Body of pancreas (tissue), 4 donors: ENCODE measurements at regions not wholly inside any gene's neighbourhood (a gene's known extent, or its start where the extent isn't known, plus 50 kb on each side); places are given as distances from the start of the nearest gene placed in this dataset.

ENCODE experiments used
- ATAC-seq: fragments of 150-250 bp; one replicate; pipeline ENCODE4 v1.9.1; 2016
- DNase-seq, 4 donors: peaks; one replicate each; pipeline ENCODE4 v3.0.0-alpha.2; 2019
- H3K27ac ChIP-seq, 4 donors: fragments of 200-600 bp; sonication (generic); 1 replicate in 3 of 4; 2 replicates in 1 of 4; pipeline versions ENCODE4 v1.5.1 to v1.6.1; 2016 to 2019; ENCODE audit warnings: mild to moderate bottlenecking in 1 of 4, mixed read lengths in 1 of 4, moderate library complexity in 1 of 4
- H3K27me3 ChIP-seq, 2 donors: fragments of 200-600 bp; sonication (generic); one replicate each; pipeline ENCODE4 v1.6.0; 2016; ENCODE audit warnings: mild to moderate bottlenecking in 1 of 2
- H3K36me3 ChIP-seq, 2 donors: fragments of 200-600 bp; sonication (generic); replicated peaks in 1 of 2; 2 replicates each; pipeline ENCODE4 v1.5.1; 2016; ENCODE audit warnings: low read depth in 2 of 2; ENCODE audit not compliant: insufficient read depth in 1 of 2
- H3K4me1 ChIP-seq: fragments of 200-600 bp; sonication (generic); one replicate; pipeline ENCODE4 v1.6.0; 2016
- H3K4me3 ChIP-seq, 2 donors: fragments of 200-600 bp; sonication (generic); 1 replicate in 1 of 2; 2 replicates in 1 of 2; pipeline ENCODE4 v1.5.1; 2016 to 2019
- H3K9me3 ChIP-seq, 3 donors: fragments of 200-600 bp; sonication (generic); 1 replicate in 2 of 3; 2 replicates in 1 of 3; pipeline ENCODE4 v1.5.1; 2016
- POLR2A ChIP-seq, 3 donors: fragments of 450-650 bp; IDR thresholded peaks; one replicate each; pipeline ENCODE4 v1.6.1; 2016; ENCODE audit warnings: antibody characterized with exemption in 3 of 3, mild to moderate bottlenecking in 2 of 3
- WGBS, 2 donors: methylation state at CpG; one replicate each; pipeline ENCODE4 v1.1.5; 2017; 5-methylcytosine and 5-hydroxymethylcytosine counted together
- intact Hi-C: fragments of 100-400 bp; cut with DNase I; formaldehyde crosslinking; loops from one replicate; pipeline ENCODE4 v1.15.1; 2023
- TF ChIP-seq, protein P1 (sequence below), 7 experiments: fragments of 450-650 bp in 4 of 7; fragments of 200-600 bp in 3 of 7; sonication (generic) in 3 of 7; IDR thresholded peaks; one replicate each; pipeline ENCODE4 v1.5.1; 2016 to 2019; ENCODE audit warnings: antibody characterized with exemption in 7 of 7

DNA sequence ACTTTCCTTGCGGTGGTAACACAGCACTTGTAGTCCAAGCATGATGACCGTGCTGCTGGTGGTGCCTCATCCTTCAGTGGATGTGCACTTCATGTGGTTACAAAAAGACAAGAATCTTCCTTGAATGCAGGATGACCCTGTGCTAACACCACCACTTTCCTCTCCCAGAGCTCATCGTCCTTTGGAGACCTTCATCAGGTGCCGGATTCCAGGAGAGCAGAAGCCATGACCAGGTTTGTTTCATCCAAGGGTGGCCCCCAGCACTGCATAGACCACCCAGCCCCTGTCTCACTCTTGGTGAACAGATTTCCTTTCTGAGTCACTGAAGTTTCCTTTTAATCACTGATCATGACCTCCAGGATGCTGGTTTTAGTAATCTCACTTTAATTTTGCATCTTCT is 101.2 kb upstream of the SYNDIG1 start:
- Histone ChIP-seq H3K27ac (no peak overlapping the region), H3K9me3 (no peaks in the 10 kb centered on the region), H3K36me3 (no peaks in the 10 kb centered on the region), H3K4me3 (no peak overlapping the region), H3K4me1 (no peaks in the 10 kb centered on the region), H3K27me3 (no peaks in the 10 kb centered on the region)
- DNase-seq (no peak), ATAC-seq (no peak)
- WGBS, 2 donors: 58 to 82% methylated on average over 4 of the region's 4 CpGs
- no peak for TF ChIP-seq POLR2A (IDR thresholded peaks at IDR 0.05)
- TF ChIP-seq, protein P1, sequence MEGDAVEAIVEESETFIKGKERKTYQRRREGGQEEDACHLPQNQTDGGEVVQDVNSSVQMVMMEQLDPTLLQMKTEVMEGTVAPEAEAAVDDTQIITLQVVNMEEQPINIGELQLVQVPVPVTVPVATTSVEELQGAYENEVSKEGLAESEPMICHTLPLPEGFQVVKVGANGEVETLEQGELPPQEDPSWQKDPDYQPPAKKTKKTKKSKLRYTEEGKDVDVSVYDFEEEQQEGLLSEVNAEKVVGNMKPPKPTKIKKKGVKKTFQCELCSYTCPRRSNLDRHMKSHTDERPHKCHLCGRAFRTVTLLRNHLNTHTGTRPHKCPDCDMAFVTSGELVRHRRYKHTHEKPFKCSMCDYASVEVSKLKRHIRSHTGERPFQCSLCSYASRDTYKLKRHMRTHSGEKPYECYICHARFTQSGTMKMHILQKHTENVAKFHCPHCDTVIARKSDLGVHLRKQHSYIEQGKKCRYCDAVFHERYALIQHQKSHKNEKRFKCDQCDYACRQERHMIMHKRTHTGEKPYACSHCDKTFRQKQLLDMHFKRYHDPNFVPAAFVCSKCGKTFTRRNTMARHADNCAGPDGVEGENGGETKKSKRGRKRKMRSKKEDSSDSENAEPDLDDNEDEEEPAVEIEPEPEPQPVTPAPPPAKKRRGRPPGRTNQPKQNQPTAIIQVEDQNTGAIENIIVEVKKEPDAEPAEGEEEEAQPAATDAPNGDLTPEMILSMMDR (IDR thresholded peaks at IDR 0.05): no peak
- intact Hi-C loops: no loop called here

DNA sequence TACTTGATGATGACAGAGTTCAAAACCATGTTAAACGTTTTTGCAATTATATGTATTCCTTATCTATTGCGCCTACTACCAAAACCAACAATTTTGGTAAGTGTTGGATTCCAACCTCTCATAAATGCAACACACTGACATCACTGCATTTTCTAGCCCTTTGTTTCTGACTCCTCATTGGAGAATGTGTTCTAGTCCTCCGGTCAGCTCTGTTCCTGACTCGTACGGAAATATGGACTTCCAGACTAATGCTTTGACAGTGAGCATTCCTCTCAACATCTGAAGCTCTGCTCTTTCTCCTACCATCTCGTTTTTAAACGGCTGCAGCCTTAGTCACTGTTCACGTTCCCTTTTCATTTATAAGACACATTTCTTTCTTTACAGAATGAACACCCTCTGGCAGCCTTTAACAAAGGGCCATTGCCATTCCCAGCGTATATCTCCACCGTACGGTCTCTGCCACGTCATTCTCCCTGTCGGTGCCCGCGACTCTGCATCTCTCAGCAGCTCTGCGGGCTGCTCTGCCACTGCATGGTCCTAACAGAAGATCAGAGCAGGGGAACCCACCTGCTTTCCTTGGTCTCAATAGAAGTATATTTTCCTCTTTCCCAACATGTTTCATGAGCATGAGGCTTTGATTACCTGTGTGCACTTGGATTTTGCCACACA is 103.0 kb upstream of the SYNDIG1 start:
- no peak for ATAC-seq
- Histone ChIP-seq H3K27ac (no peak overlapping the region), H3K9me3 (peaks cover 0 to 8% (median 0%) of the 10 kb centered on the region in 3 donors), H3K4me1 (no peaks in the 10 kb centered on the region), H3K36me3 (no peaks in the 10 kb centered on the region), H3K27me3 (no peaks in the 10 kb centered on the region), H3K4me3 (no peak overlapping the region)
- TF ChIP-seq, protein P1 (IDR thresholded peaks at IDR 0.05): no peak
- no peak for TF ChIP-seq POLR2A (IDR thresholded peaks at IDR 0.05)
- WGBS, 2 donors: 76 to 78% methylated on average over 16 of the region's 16 CpGs
- intact Hi-C loops: no loop called here
- no peak for DNase-seq

DNA sequence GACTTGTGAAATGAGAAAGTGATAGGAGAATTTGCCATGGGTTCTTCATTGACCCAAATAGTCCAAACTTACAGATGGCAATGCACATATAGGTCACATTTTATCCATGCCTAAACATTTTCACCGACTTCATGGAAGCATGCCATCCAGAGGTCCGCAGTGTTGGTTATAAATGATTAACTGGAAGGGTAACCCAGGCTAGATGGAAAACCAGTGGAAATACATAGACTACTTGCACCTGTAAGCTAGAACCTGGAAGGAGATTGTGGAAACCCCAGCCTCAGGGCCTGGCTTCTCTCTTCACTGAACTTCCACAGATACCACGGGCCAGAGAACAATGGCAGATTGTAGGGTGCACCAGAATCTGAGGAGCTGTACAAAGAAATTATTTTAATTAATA is 103.8 kb upstream of the SYNDIG1 start:
- WGBS, 2 donors: 23 to 34% methylated on average over 3 of the region's 3 CpGs
- ATAC-seq (no peak), DNase-seq (no peak)
- intact Hi-C loops: no loop called here
- no peak for TF ChIP-seq POLR2A (IDR thresholded peaks at IDR 0.05)
- TF ChIP-seq, protein P1 (IDR thresholded peaks at IDR 0.05): no peak
- Histone ChIP-seq H3K4me1 (no peaks in the 10 kb centered on the region), H3K27ac (no peak overlapping the region), H3K9me3 (peaks cover 0 to 8% (median 0%) of the 10 kb centered on the region in 3 donors), H3K36me3 (no peaks in the 10 kb centered on the region), H3K27me3 (no peaks in the 10 kb centered on the region), H3K4me3 (no peak overlapping the region)

DNA sequence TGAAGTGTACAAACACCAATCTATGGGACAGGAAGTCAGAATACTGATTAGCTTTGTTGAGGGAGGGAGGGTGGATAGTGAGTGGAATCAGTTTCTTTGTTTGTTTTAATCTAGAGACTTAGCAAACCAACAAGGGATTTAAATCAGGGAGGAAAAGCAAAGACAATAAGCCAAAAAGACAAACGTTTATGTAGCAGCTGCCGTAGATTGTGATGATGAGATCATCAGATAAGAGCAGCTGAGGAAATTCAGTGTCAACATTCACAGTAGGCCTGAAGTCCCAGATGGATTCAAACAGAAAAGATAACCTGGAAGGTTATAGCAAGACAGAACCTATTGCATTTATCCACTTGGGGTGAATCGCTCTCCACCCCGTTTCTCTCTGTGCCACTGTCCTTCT is 104.9 kb upstream of the SYNDIG1 start:
- H3K27me3 ChIP-seq: no peaks in the 10 kb centered on the region
- H3K27ac ChIP-seq: no peak overlapping the region
- TF ChIP-seq POLR2A (IDR thresholded peaks at IDR 0.05): no peak
- TF ChIP-seq, protein P1 (IDR thresholded peaks at IDR 0.05): no peak
- peaks cover 0 to 8% (median 0%) of the 10 kb centered on the region in 3 donors for H3K9me3 ChIP-seq
- H3K4me1 ChIP-seq: no peaks in the 10 kb centered on the region
- intact Hi-C loops: no loop called here
- ATAC-seq (no peak), DNase-seq (no peak)
- H3K36me3 ChIP-seq: no peaks in the 10 kb centered on the region
- H3K4me3 ChIP-seq: no peak overlapping the region
- 43% methylated on average over 4 of the region's 4 CpGs for WGBS, 2 donors

DNA sequence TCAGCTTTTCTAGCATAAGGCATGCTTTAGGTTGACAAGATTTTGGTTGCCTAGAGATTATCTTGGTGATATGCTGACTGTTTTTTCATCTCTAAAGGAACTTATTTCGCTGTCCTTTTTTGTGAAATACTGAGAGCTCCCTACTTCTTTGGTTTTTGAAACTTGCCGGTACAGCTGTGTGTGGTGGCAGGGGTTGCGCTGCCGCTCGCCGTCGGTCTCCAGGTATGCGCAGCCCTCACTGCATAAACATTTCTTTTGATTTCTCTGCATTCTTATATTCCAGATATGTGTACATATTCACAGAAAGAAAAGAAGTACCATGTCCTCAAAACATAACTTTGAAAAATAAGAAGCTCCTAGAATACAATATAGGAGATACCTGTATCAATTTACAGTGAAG is 106.4 kb upstream of the SYNDIG1 start:
- Histone ChIP-seq H3K27ac (no peak overlapping the region), H3K4me3 (no peak overlapping the region), H3K9me3 (peaks cover 0 to 8% (median 0%) of the 10 kb centered on the region in 3 donors), H3K27me3 (no peaks in the 10 kb centered on the region), H3K4me1 (no peaks in the 10 kb centered on the region), H3K36me3 (no peaks in the 10 kb centered on the region)
- ATAC-seq (no peak), DNase-seq (no peak)
- intact Hi-C loops: no loop called here
- 77 to 79% methylated on average over 8 of the region's 8 CpGs for WGBS, 2 donors
- TF ChIP-seq, protein P1 (IDR thresholded peaks at IDR 0.05): no peak
- no peak for TF ChIP-seq POLR2A (IDR thresholded peaks at IDR 0.05)
